ENCODE measurements at regions not wholly inside any gene's neighbourhood (a gene's known extent, or its start where the extent isn't known, plus 50 kb on each side); places are given as distances from the start of the nearest gene placed in this dataset.

GRCh38 chr2:60377825-60378224 lies 175.6 kb downstream of the BCL11A start:
- H3K36me3 ChIP-seq (ENCODE audit: control insufficient read depth, insufficient read depth, low read length) = no peaks in the 10 kb centered on the region
- no peak overlapping the region for H3K4me3 ChIP-seq (ENCODE audit: low read depth, low read length)
- DNase-seq (ENCODE audit: low read depth) = no peak
- TF ChIP-seq CTCF (IDR thresholded peaks at IDR 0.05; ENCODE audit: insufficient read depth, low read depth, low read length) = no peak
- ChIA-PET CTCF (no interaction called here), POLR2A (no interaction called here)
- no peaks in the 10 kb centered on the region; the same call in 1 of the 2 replicates for H3K27me3 ChIP-seq (ENCODE audit: control insufficient read depth, insufficient read depth, low read length)

- Histone ChIP-seq H3K36me3 (ENCODE audit: control insufficient read depth, insufficient read depth, low read length) (no peaks in the 10 kb centered on the region), H3K4me3 (ENCODE audit: low read depth, low read length) (no peak overlapping the region), H3K27me3 (ENCODE audit: control insufficient read depth, insufficient read depth, low read length) (no peaks in the 10 kb centered on the region; the same call in none of the 2 replicates)
- no peak for TF ChIP-seq CTCF (IDR thresholded peaks at IDR 0.05; ENCODE audit: insufficient read depth, low read depth, low read length)
- CTCF ChIA-PET = no interaction called here
- no peak for DNase-seq (ENCODE audit: low read depth)
- POLR2A ChIA-PET = no interaction called here
Observed at GRCh38 chr2:60376252-60376651, 177.2 kb downstream of the BCL11A start.

GRCh38 chr2:60371681-60372080 lies 181.8 kb downstream of the BCL11A start:
- CTCF ChIA-PET = interaction anchor here (0.6 kb wide), 1 partner anchor 1353 kb away, joined by 3 read pairs; no protein-coding TSS in a partner anchor
- Histone ChIP-seq H3K27me3 (ENCODE audit: control insufficient read depth, insufficient read depth, low read length) (no peaks in the 10 kb centered on the region; the same call in none of the 2 replicates), H3K4me3 (ENCODE audit: low read depth, low read length) (no peak overlapping the region), H3K36me3 (ENCODE audit: control insufficient read depth, insufficient read depth, low read length) (no peaks in the 10 kb centered on the region)
- DNase-seq (ENCODE audit: low read depth) = no peak
- POLR2A ChIA-PET = no interaction called here
- TF ChIP-seq CTCF (IDR thresholded peaks at IDR 0.05; ENCODE audit: insufficient read depth, low read depth, low read length) = no peak

GRCh38 chr2:60371219-60371618 lies 182.2 kb downstream of the BCL11A start:
- ChIA-PET CTCF (no interaction called here), POLR2A (no interaction called here)
- H3K27me3 ChIP-seq (ENCODE audit: control insufficient read depth, insufficient read depth, low read length) = no peaks in the 10 kb centered on the region; the same call in none of the 2 replicates
- no peak for TF ChIP-seq CTCF (IDR thresholded peaks at IDR 0.05; ENCODE audit: insufficient read depth, low read depth, low read length)
- H3K4me3 ChIP-seq (ENCODE audit: low read depth, low read length) = no peak overlapping the region
- no peaks in the 10 kb centered on the region for H3K36me3 ChIP-seq (ENCODE audit: control insufficient read depth, insufficient read depth, low read length)
- no peak for DNase-seq (ENCODE audit: low read depth)

- Histone ChIP-seq H3K36me3 (ENCODE audit: control insufficient read depth, insufficient read depth, low read length) (no peaks in the 10 kb centered on the region), H3K4me3 (ENCODE audit: low read depth, low read length) (no peak overlapping the region), H3K27me3 (ENCODE audit: control insufficient read depth, insufficient read depth, low read length) (no peaks in the 10 kb centered on the region; the same call in 1 of the 2 replicates)
- TF ChIP-seq CTCF (IDR thresholded peaks at IDR 0.05; ENCODE audit: insufficient read depth, low read depth, low read length) = no peak
- POLR2A ChIA-PET = no interaction called here
- CTCF ChIA-PET = no interaction called here
- DNase-seq (ENCODE audit: low read depth) = no peak
Observed at GRCh38 chr2:60370814-60371213, 182.6 kb downstream of the BCL11A start.
